ENCODE measurements at regions not wholly inside any gene's neighbourhood (a gene's known extent, or its start where the extent isn't known, plus 50 kb on each side); places are given as distances from the start of the nearest gene placed in this dataset.

DNA sequence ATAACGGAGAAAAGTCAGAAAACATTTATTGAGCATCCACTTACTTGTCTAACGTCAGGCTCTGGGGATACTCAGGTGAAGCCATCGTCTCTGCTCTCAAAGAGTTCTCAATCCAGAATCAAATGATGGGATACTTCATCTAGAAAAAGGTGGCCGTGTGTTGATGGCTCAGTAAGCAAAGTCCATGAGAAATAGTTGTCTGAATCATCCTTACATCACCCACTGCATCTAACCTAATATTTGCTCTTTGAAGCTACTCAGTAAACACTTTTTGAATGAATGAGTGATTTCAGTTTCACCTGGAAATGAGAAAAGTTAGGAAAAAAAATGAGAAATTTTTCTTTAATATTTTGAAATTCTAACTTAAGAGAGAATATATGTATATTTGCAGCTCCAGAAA, 155.3 kb upstream of the PKN2 start:
- TF ChIP-seq, protein P1, sequence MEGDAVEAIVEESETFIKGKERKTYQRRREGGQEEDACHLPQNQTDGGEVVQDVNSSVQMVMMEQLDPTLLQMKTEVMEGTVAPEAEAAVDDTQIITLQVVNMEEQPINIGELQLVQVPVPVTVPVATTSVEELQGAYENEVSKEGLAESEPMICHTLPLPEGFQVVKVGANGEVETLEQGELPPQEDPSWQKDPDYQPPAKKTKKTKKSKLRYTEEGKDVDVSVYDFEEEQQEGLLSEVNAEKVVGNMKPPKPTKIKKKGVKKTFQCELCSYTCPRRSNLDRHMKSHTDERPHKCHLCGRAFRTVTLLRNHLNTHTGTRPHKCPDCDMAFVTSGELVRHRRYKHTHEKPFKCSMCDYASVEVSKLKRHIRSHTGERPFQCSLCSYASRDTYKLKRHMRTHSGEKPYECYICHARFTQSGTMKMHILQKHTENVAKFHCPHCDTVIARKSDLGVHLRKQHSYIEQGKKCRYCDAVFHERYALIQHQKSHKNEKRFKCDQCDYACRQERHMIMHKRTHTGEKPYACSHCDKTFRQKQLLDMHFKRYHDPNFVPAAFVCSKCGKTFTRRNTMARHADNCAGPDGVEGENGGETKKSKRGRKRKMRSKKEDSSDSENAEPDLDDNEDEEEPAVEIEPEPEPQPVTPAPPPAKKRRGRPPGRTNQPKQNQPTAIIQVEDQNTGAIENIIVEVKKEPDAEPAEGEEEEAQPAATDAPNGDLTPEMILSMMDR (conservative IDR thresholded peaks at IDR 0.05; ENCODE audit: low read length) = no peak
- TF ChIP-seq EZH2phosphoT487 (IDR thresholded peaks at IDR 0.05; ENCODE audit: borderline replicate concordance, low read depth, low read length) = no peak

Data from OCI-LY7 (cell line).